ENCODE measurements at regions not wholly inside any gene's neighbourhood (a gene's known extent, or its start where the extent isn't known, plus 50 kb on each side); places are given as distances from the start of the nearest gene placed in this dataset.

GRCh38 chr1:58836408-58836807, 52.6 kb upstream of the JUN start:
- TF ChIP-seq CTCF (IDR thresholded peaks at IDR 0.05), result no peak
- no peak for TF ChIP-seq EP300 (IDR thresholded peaks at IDR 0.05)
- TF ChIP-seq POLR2A (IDR thresholded peaks at IDR 0.05), result no peak
- Histone ChIP-seq H3K27ac (no peak overlapping the region), H3K9me3 (no peaks in the 10 kb centered on the region), H3K4me3 (no peak overlapping the region), H3K36me3 (no peaks in the 10 kb centered on the region), H3K27me3 (no peaks in the 10 kb centered on the region), H3K4me1 (no peaks in the 10 kb centered on the region)
- DNase-seq (ENCODE audit: low spot score in 2 of 2), result no peak
- 68 to 85% methylated on average over 3 of the region's 3 CpGs for WGBS, 2 donors

- H3K36me3 ChIP-seq, result no peaks in the 10 kb centered on the region
- TF ChIP-seq EP300 (IDR thresholded peaks at IDR 0.05) (no peak), CTCF (IDR thresholded peaks at IDR 0.05) (no peak), POLR2A (IDR thresholded peaks at IDR 0.05) (no peak)
- H3K4me1 ChIP-seq, result no peaks in the 10 kb centered on the region
- no peaks in the 10 kb centered on the region for H3K27me3 ChIP-seq
- no peak overlapping the region for H3K27ac ChIP-seq
- no peaks in the 10 kb centered on the region for H3K9me3 ChIP-seq
- DNase-seq (ENCODE audit: low spot score in 2 of 2), result no peak
- H3K4me3 ChIP-seq, result no peak overlapping the region
Measured at GRCh38 chr1:58837886-58838285, 54.0 kb upstream of the JUN start.

- no peak overlapping the region for H3K27ac ChIP-seq
- no peaks in the 10 kb centered on the region for H3K36me3 ChIP-seq
- H3K4me1 ChIP-seq, result no peaks in the 10 kb centered on the region
- 72 to 73% methylated on average over 5 of the region's 5 CpGs for WGBS, 2 donors
- no peaks in the 10 kb centered on the region for H3K9me3 ChIP-seq
- no peaks in the 10 kb centered on the region for H3K27me3 ChIP-seq
- DNase-seq (ENCODE audit: low spot score in 2 of 2), result no peak
- no peak for TF ChIP-seq POLR2A (IDR thresholded peaks at IDR 0.05)
- no peak for TF ChIP-seq EP300 (IDR thresholded peaks at IDR 0.05)
- no peak for TF ChIP-seq CTCF (IDR thresholded peaks at IDR 0.05)
- no peak overlapping the region for H3K4me3 ChIP-seq
Measured at GRCh38 chr1:58839147-58839795, 55.4 kb upstream of the JUN start.

GRCh38 chr1:58839846-58840835, 56.3 kb upstream of the JUN start:
- 90% methylated on average over 5 of the region's 5 CpGs for WGBS, 2 donors
- Histone ChIP-seq H3K36me3 (no peaks in the 10 kb centered on the region), H3K27ac (peak overlapping the region in 1 of 4 donors; percentile 30), H3K9me3 (no peaks in the 10 kb centered on the region), H3K4me1 (no peaks in the 10 kb centered on the region), H3K4me3 (no peak overlapping the region), H3K27me3 (no peaks in the 10 kb centered on the region)
- TF ChIP-seq EP300 (IDR thresholded peaks at IDR 0.05), result no peak
- no peak for TF ChIP-seq CTCF (IDR thresholded peaks at IDR 0.05)
- no peak for TF ChIP-seq POLR2A (IDR thresholded peaks at IDR 0.05)
- DNase-seq (ENCODE audit: low spot score in 2 of 2), result no peak

DNA sequence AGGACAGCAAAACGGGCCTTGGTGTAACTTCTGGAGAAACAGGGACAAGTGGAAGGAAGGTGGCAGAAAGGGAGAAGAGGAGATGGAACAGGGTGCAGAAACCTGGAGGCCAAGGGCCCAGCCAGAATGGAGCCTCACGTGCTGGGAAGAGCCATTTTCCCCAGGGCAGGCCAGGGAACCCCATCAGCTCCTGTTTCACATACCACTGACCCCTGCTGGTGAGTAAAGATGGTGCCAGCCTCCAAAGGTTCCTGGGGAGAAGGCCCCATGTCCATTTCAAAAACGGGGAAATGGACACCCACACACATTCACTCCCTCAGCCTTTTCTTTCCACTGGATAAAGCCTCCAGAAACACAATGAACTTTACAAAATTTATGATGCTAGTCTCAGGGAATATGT, 57.6 kb upstream of the JUN start:
- whole genome bisulfite sequencing, 2 donors, result 66 to 73% methylated on average over 3 of the region's 3 CpGs
- no peaks in the 10 kb centered on the region for H3K4me1 ChIP-seq
- TF ChIP-seq EP300 (IDR thresholded peaks at IDR 0.05), result no peak
- TF ChIP-seq POLR2A (IDR thresholded peaks at IDR 0.05), result no peak
- peak in 1 of 5 experiments; percentile 17 for TF ChIP-seq CTCF (IDR thresholded peaks at IDR 0.05)
- H3K9me3 ChIP-seq, result no peaks in the 10 kb centered on the region
- no peak overlapping the region for H3K4me3 ChIP-seq
- H3K27me3 ChIP-seq, result no peaks in the 10 kb centered on the region
- no peak for DNase-seq (ENCODE audit: low spot score in 2 of 2)
- no peak overlapping the region for H3K27ac ChIP-seq
- no peaks in the 10 kb centered on the region for H3K36me3 ChIP-seq

All from tibial nerve (tissue), 4 donors.